ENCODE measurements at regions not wholly inside any gene's neighbourhood (a gene's known extent, or its start where the extent isn't known, plus 50 kb on each side); places are given as distances from the start of the nearest gene placed in this dataset.
"Not testable (repeated sequence)": the region's sequence is repeated elsewhere in the genome, so short reads cannot be mapped to it uniquely, and the experiment has no call there.

DNA sequence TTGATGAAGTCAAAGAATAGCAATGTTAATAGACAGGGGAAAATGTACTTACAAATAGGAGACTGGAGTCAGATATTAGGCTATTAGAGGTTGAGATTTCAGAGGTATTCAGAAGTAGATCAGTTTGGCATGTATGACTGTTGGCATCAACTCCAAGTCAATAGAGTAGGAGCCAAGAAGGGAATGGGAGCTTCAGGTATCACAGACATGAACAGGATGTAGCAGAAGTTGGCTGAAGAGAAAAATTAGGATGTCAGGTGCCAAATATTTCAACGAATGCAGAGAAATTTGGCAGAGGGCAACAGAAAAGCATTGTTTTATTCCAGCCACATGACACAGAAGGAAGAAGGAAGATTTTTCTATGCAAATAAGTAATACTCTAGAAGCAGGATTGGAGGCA lies 69.7 kb downstream of the GLYATL1 start:
- in situ Hi-C loops (cut with HindIII; ENCODE audit: low pct_unique_long_range_greater_than_20kb, low sequenced_read_pairs) = no loop called here

DNA sequence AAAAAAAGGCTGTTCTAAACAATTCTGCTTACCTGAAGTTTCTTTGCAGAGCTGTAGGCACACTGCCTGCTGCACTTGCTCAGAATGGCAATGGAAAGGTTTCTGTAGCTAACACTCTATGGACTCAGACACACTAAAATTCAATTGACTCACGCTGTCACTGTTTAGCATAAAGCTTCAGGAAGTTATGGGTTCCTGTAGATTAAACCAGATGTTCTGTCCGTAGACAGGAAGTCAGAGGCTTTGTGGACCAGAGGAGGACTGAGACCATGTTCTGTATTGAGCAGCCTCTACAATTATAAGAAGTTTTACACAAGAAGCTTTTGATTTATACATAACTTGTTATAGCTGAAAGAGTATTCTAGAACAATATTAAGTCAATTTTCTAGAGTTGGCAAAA lies 70.4 kb downstream of the GLYATL1 start:
- in situ Hi-C loops (cut with HindIII; ENCODE audit: low pct_unique_long_range_greater_than_20kb, low sequenced_read_pairs) = no loop called here
- no peak for DNase-seq (ENCODE audit: low read depth)

More for the DNA sequence above, 69.7 kb downstream of the GLYATL1 start:
- no peak for DNase-seq (ENCODE audit: low read depth)

DNA sequence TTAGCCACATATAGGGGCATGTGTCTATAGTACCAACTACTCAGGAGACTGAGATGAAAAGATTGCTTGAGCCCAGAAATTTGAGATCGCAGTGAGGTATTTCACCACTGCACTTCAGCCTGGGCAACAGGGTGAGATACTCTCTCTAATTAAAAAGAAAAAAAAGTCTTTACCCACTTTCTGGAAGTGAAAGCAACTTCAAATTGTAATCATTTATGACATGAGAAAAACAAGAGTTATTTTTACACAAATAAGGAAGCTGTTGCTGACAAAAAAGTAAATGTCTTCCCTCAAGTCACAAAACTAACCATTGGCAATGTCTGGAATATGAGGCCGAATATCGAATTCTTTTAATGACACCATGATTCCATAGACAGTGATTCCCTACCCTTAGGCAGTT lies 71.4 kb downstream of the GLYATL1 start:
- DNase-seq (ENCODE audit: low read depth) = no peak
- in situ Hi-C loops (cut with HindIII; ENCODE audit: low pct_unique_long_range_greater_than_20kb, low sequenced_read_pairs) = no loop called here

DNA sequence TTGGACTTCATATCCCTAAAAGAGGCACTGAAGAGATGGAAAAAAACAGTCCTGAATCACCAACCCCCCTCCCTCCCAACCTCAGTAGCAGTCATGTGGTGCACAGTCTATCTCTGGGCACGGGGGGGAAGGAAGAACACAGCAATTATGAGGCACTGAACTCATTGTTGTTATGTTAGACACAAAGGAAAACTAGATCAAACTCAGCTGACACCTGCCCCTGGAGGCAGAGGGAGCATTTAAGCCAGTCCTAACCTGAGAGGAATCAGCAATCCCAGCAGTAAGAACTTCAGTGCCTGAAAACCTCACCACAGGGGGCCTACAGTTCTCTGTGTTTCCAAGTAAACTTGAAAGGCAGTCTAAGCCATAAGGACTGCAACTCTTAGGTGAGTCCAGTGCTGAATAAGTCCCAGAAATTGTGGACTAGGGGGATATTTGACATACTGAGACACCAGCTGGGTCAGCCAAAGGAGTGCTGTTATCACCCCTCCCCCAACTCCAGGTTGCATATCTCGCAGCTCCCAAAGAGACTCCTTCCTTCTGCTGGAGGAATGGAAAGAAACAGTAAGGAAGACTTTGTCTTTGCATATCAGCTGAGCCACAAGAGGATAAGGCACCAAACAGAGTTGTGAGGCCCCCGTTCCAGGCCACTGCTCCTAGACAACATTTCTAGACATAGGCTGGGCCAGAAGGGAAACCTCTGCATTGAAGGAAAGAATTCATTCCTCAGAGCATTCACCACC lies 72.5 kb downstream of the GLYATL1 start:
- DNase-seq (ENCODE audit: low read depth) = no peak
- in situ Hi-C loops (cut with HindIII; ENCODE audit: low pct_unique_long_range_greater_than_20kb, low sequenced_read_pairs) = no loop called here

DNA sequence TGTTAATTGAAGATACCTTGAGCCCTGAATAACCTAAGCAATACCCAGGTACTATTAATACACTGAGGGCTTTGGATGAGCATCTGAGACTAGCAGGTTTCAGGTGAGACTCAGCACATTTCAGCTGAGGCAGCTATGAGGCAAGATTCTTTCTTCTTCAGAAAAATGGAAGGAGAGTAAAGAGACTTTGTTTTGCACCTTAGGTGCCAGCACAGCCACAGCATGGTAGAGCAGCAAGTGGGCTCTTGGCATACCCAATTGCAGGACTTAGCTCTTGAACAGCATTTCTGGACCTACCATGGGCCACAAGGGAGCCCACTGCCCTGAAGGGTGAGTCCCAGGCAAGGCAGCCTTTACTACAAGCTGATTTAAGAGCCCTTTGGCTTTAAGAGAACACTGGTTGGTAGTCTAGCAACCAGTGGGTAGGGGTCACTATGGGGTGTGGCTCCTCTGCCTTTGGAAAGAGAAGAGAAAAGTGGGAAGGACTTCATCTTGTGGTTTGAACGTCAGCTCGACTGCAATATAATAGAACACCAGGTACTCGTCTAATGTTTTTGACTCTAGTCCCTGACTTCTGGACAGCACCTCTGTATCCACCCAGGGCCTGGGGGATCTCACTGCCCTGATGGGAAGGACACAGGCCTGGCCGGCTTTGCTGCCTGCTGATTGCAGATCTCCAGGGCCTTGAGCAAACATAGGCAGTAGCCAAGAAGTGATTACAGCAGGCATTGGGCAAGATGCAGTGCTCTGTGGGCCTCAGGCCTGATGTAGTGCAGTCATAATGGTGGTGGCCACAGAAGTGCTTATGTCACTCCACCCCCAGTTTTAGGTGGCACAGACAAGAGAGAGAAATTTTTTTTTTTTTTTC lies 73.3 kb downstream of the GLYATL1 start:
- DNase-seq (ENCODE audit: low read depth) = no peak
- in situ Hi-C loops (cut with HindIII; ENCODE audit: low pct_unique_long_range_greater_than_20kb, low sequenced_read_pairs) = no loop called here

DNA sequence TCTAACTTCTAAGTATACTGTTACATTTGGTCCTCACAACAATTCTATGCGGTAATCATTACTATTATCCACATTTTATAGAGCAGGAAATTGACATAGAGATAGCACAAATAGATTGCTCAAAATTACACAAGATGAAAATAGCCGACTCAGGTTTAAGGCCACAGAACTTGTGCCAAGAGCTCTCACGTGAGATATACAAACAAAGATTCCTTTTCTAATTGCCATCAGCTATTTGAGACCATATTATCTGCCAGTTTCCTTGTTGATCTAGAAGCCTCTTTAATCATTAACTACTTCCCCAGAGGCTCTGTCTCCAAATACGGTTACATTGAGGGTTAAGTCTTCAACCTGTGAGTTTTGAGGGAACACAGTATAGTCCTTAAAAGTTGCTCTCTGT lies 61.0 kb upstream of the GLYATL1B start:
- peak; percentile 15 for DNase-seq (ENCODE audit: low read depth)
- in situ Hi-C loops (cut with HindIII; ENCODE audit: low pct_unique_long_range_greater_than_20kb, low sequenced_read_pairs) = no loop called here

DNA sequence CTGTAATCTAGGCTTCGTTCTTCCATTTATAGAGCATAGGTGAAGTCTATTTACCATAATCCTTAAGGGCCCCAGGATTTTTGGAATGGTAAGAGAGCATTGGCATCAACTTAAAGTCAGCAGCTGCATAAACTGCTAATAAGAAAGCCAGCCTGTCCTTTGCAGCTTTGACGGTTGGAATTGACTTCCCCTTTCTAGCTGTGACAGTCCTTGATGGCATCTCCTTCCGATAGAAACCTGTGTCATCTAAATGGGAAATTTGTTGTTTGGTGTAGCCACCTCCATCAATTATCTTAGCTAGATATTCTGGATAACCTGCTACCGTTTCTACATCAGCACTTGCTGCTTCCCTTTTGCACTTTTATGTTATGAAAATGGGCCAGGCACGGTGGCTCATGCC lies 58.0 kb upstream of the GLYATL1B start:
- no peak for DNase-seq (ENCODE audit: low read depth)
- in situ Hi-C loops (cut with HindIII; ENCODE audit: low pct_unique_long_range_greater_than_20kb, low sequenced_read_pairs) = no loop called here

DNA sequence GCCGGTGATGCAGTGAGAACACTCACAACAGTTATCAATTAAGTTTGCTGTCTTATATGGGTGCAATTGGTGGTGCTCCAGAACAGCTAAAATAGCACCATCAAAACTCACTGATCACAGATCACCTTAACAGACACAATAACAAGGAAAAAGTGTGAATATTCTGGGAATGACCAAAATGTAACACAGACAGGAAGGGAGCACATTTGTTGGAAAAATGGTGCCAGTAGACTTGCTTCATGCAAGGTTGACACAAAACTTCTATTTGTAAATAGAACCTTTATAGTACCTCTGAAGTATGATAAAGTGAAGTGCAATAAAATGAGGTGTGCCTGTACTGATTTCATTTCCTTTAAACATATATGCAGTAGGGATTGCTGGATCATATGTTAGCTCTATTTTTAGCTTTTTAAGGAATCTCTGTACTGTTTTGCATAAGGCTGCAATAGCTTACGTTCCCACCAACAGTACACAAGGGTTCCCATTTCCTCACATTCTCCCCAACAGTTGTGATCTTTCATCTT lies 56.7 kb upstream of the GLYATL1B start:
- no peak for DNase-seq (ENCODE audit: low read depth)
- in situ Hi-C loops (cut with HindIII; ENCODE audit: low pct_unique_long_range_greater_than_20kb, low sequenced_read_pairs) = no loop called here

DNA sequence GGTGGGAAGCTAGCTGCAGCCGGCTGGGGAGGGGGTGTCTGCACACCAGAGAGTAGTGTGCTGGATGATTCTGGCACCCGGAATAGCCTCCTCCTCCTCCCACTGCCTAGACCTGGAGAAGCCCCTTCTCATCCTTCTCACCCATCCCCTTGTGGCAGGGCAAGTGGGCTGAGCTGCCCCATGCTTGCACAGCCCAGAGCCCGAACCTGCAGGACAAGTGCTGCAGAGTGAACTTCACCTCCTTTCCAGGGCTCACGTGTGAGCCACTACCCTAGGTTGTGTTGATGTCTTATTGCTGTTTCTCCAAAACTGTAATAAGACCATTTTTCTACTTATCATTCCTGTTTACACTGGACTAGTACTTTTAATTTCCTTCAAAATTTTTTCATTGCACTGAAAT lies 56.1 kb upstream of the GLYATL1B start:
- no peak for DNase-seq (ENCODE audit: low read depth)
- in situ Hi-C loops (cut with HindIII; ENCODE audit: low pct_unique_long_range_greater_than_20kb, low sequenced_read_pairs) = no loop called here

DNA sequence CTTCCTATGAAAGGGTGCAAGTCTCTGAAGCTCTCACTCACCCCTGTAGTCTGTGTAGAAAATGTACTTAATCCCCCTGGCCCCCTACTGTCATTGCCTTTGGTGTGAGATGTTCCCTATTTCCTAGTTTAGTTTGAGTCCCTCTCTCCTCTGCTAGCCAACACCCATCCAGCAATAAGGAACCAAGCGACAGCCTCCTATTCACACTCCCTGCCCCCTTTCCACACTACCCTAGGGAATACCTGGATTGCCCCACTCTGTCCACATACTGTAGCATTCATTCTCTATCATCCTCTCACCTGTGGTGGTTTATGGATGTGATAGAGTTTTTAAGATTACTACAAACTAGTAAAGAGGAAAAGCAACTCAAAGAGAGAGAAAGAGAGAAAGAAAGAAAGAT lies 54.4 kb upstream of the GLYATL1B start:
- DNase-seq (ENCODE audit: low read depth); in situ Hi-C loops (cut with HindIII; ENCODE audit: low pct_unique_long_range_greater_than_20kb, low sequenced_read_pairs): not testable (repeated sequence)
